Mucosa of descending colon (tissue), 3 donors: ENCODE measurements at regions not wholly inside any gene's neighbourhood (a gene's known extent, or its start where the extent isn't known, plus 50 kb on each side); places are given as distances from the start of the nearest gene placed in this dataset.

Experiments
- ATAC-seq: fragments of 200-7000 bp; cut with Tn5 transposase; one replicate; pipeline ENCODE4 v1.9.1; 2020; ENCODE audit warnings: mild to moderate bottlenecking, moderate library complexity
- DNase-seq, 3 donors: peaks; one replicate each; pipeline ENCODE4 v3.0.0-alpha.2; 2020
- H3K36me3 ChIP-seq: fragments of 200-600 bp; one replicate; pipeline ENCODE4 v1.8.0; 2021; ENCODE audit warnings: low read depth, mild to moderate bottlenecking
- H3K4me1 ChIP-seq: fragments of 200-600 bp; one replicate; pipeline ENCODE4 v1.8.0; 2021; ENCODE audit warnings: low read depth, mild to moderate bottlenecking
- H3K4me3 ChIP-seq: fragments of 200-600 bp; one replicate; pipeline ENCODE4 v1.8.0; 2021; ENCODE audit warnings: mild to moderate bottlenecking
- H3K9me3 ChIP-seq: fragments of 200-600 bp; one replicate; pipeline ENCODE4 v1.8.0; 2021; ENCODE audit warnings: mild to moderate bottlenecking
- intact Hi-C, 2 donors: fragments of 100-400 bp; cut with DNase I in 1 of 2; cut with micrococcal nuclease in 1 of 2; formaldehyde crosslinking; loops; one replicate each; pipeline versions ENCODE4 v1.11.0 to v1.11.1; 2022; cut with DNase I, micrococcal nuclease
- TF ChIP-seq, protein P1 (sequence below): fragments of 200-600 bp; IDR thresholded peaks from one replicate; pipeline ENCODE4 v1.8.0; 2022; ENCODE audit warnings: antibody characterized with exemption, mild to moderate bottlenecking
- donor health status: DM: no; HTN: no; CAD: no; lungs with moderate emphysema.
- donor health status: DM: no; HTN: no; CAD: no.
- donor health status: DM: no; HTN: yes; CAD: no.

DNA sequence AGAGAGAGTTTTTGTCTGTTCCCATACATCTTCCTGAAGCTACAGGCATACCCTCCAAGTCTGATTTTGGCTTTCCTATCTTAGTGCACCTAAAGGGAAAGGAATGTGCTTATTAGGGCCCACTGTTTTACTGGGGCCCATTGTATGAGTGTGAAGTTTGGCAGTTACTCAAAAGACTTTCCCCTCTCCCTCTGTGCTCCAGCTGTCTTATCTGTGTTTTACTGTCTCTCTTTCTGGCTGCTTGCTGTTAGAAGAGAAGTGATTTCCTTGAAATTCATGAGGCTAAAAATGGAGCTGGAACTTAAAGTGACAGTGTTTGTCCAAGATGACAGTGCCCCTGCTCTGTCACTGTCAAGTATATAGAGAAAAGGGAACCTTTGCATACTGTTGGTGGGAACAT lies 436.2 kb downstream of the OCA2 start:
- DNase-seq (no peak), ATAC-seq (no peak)
- H3K9me3 ChIP-seq, result peaks cover 35% of the 10 kb centered on the region
- TF ChIP-seq, protein P1, sequence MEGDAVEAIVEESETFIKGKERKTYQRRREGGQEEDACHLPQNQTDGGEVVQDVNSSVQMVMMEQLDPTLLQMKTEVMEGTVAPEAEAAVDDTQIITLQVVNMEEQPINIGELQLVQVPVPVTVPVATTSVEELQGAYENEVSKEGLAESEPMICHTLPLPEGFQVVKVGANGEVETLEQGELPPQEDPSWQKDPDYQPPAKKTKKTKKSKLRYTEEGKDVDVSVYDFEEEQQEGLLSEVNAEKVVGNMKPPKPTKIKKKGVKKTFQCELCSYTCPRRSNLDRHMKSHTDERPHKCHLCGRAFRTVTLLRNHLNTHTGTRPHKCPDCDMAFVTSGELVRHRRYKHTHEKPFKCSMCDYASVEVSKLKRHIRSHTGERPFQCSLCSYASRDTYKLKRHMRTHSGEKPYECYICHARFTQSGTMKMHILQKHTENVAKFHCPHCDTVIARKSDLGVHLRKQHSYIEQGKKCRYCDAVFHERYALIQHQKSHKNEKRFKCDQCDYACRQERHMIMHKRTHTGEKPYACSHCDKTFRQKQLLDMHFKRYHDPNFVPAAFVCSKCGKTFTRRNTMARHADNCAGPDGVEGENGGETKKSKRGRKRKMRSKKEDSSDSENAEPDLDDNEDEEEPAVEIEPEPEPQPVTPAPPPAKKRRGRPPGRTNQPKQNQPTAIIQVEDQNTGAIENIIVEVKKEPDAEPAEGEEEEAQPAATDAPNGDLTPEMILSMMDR, result no peak
- H3K4me1 ChIP-seq, result no peaks in the 10 kb centered on the region
- intact Hi-C loops, result no loop called here
- H3K4me3 ChIP-seq, result no peak overlapping the region
- H3K36me3 ChIP-seq, result no peaks in the 10 kb centered on the region

DNA sequence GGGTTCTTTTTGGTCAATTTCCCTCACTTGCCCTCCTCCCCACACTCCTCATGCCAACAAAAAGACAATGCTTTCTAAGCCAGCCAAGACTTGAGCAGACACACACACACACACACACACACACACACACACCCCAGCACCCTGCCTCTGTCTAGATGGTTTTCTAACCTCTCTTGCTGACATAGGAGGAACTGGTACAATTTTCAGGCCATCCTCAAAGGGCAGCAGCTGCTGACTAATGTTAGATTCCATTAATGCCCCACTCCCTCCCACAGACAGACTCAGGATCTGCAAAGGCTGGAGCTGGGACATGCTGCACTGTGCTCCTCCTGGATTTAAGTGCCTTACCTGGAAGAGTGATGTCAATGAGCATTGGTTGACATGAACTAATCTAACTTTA lies 438.4 kb downstream of the OCA2 start:
- Histone ChIP-seq H3K4me1 (no peaks in the 10 kb centered on the region), H3K36me3 (no peaks in the 10 kb centered on the region), H3K9me3 (peaks cover 39% of the 10 kb centered on the region), H3K4me3 (no peak overlapping the region)
- TF ChIP-seq, protein P1, result no peak
- ATAC-seq, result no peak
- intact Hi-C loops, result no loop called here
- no peak for DNase-seq

DNA sequence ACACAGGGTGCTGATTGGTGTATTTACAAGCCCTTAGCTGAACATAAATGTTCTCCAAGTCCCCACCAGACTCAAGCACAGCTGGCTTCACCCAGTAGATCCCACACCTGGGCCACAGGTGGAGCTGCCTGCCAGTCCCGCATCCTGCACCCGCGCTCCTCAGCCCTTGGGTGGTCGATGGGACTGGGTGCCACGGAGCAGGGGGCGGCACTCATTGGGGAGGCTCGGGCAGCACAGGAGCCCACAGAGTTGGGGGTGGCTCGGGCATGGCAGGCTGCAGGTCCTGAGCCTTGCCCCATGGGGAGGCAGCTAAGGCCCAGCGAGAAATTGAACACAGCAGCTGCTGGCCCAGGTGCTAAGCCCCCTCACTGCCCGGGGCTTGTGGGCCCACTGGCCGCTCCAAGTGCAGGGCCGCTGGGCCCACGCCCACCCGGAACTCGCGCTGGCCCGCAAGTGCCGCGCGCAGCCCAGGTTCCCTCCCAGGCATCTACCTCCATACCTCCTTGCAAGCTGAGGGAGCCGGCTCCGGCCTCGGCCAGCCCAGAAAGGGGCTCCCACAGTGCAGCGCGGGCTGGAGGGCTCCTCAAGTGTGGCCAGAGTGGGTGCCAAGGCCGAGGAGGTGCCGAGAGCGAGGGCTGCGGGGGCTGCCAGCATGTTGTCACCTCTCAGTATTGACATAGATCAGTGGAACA lies 442.7 kb downstream of the OCA2 start:
- intact Hi-C loops, result loop anchor here in 1 of 2 donors (10.0 kb wide), 1 partner anchor 68 kb away; no protein-coding TSS in a partner anchor
- DNase-seq (peak in 1 of 3 donors; percentile 31), ATAC-seq (no peak)
- Histone ChIP-seq H3K4me1 (no peaks in the 10 kb centered on the region), H3K9me3 (peaks cover 41% of the 10 kb centered on the region), H3K36me3 (no peaks in the 10 kb centered on the region), H3K4me3 (no peak overlapping the region)
- TF ChIP-seq, protein P1, result no peak

DNA sequence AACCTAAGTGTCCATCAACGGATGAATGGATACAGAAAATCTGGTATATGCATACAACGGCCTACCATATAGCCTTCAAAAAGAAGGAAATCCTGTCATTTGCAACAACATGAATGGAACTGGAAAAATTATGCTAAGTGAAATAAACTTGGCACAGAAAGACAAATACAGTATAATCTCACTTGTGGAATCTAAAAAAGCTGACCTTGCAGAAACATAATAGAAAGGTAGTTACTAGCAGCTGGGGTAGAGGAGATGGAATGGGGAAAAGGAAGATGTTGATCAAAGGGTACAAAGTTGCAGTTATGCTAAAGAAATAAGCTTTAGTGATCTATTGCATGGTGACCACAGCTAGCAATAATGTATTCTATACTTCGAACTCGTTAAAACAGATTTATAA lies 444.1 kb downstream of the OCA2 start:
- TF ChIP-seq, protein P1, result no peak
- no peaks in the 10 kb centered on the region for H3K4me1 ChIP-seq
- intact Hi-C loops, result loop anchor here in 1 of 2 donors (10.0 kb wide), 1 partner anchor 70 kb away; no protein-coding TSS in a partner anchor
- no peaks in the 10 kb centered on the region for H3K36me3 ChIP-seq
- ATAC-seq, result no peak
- no peak overlapping the region for H3K4me3 ChIP-seq
- H3K9me3 ChIP-seq, result peaks cover 33% of the 10 kb centered on the region
- no peak for DNase-seq

DNA sequence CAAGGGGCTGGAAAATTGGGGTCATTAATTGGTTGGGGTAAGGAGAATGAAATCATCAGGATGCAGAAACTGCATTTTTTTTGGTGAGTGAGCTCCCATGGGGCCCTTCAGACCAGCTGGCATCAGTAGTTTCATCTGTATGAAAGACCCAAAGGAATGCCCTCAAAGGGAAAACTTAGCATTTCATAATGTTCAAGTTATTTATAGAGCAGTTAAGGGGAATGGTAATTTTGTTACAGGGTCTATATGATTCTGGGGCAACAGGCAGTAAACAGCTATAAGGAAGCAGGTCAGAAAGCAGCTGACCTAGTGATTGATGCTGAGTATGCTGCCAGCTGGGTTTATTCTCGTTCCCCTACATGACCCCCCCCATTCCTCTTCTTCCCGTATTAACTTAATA lies 448.9 kb downstream of the OCA2 start:
- peaks cover 53% of the 10 kb centered on the region for H3K9me3 ChIP-seq
- H3K4me1 ChIP-seq, result no peaks in the 10 kb centered on the region
- no peak overlapping the region for H3K4me3 ChIP-seq
- intact Hi-C loops, result loop anchor here in 1 of 2 donors (10.0 kb wide), 1 partner anchor 75 kb away; no protein-coding TSS in a partner anchor
- TF ChIP-seq, protein P1, result no peak
- no peak for ATAC-seq
- no peak for DNase-seq
- H3K36me3 ChIP-seq, result no peaks in the 10 kb centered on the region
